ENCODE measurements at regions not wholly inside any gene's neighbourhood (a gene's known extent, or its start where the extent isn't known, plus 50 kb on each side); places are given as distances from the start of the nearest gene placed in this dataset.

- TF ChIP-seq, protein P1, sequence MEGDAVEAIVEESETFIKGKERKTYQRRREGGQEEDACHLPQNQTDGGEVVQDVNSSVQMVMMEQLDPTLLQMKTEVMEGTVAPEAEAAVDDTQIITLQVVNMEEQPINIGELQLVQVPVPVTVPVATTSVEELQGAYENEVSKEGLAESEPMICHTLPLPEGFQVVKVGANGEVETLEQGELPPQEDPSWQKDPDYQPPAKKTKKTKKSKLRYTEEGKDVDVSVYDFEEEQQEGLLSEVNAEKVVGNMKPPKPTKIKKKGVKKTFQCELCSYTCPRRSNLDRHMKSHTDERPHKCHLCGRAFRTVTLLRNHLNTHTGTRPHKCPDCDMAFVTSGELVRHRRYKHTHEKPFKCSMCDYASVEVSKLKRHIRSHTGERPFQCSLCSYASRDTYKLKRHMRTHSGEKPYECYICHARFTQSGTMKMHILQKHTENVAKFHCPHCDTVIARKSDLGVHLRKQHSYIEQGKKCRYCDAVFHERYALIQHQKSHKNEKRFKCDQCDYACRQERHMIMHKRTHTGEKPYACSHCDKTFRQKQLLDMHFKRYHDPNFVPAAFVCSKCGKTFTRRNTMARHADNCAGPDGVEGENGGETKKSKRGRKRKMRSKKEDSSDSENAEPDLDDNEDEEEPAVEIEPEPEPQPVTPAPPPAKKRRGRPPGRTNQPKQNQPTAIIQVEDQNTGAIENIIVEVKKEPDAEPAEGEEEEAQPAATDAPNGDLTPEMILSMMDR (IDR thresholded peaks at IDR 0.05; ENCODE audit: poor library complexity): peak; percentile 13
- TF ChIP-seq EZH2 (IDR thresholded peaks at IDR 0.05; ENCODE audit: borderline replicate concordance): no peak
- TF ChIP-seq EZH2phosphoT487 (IDR thresholded peaks at IDR 0.05; ENCODE audit: low read depth, severe bottlenecking, unreplicated experiment): no peak
These were observed 325.9 kb downstream of the FOXO1 start for GRCh38 chr13:40340368-40341095.
